HepG2 (cell line): ENCODE measurements at regions not wholly inside any gene's neighbourhood (a gene's known extent, or its start where the extent isn't known, plus 50 kb on each side); places are given as distances from the start of the nearest gene placed in this dataset.

Source experiments
- BRD4 ChIP-seq: sonication (generic); formaldehyde crosslinking; IDR thresholded peaks from 2 replicates; pipeline ENCODE4 v1.4.0; 2020; ENCODE audit warnings: missing genetic modification reagents
- CTCF ChIP-seq: sonication (generic); formaldehyde crosslinking; IDR thresholded peaks from 2 replicates; pipeline ENCODE4 v1.5.0; 2020; ENCODE audit warnings: mild to moderate bottlenecking, missing genetic modification reagents, moderate library complexity
- FOXA1 ChIP-seq, 2 experiments: fragments of 450-650 bp in 1 of 2; sonication (generic) in 1 of 2; formaldehyde crosslinking in 1 of 2; IDR thresholded peaks; 2 replicates each; pipeline versions ENCODE4 v1.4.0 to v1.6.1; 2016 to 2020; ENCODE audit warnings: missing genetic modification reagents in 1 of 2
- JUNB ChIP-seq: sonication (generic); formaldehyde crosslinking; IDR thresholded peaks from 2 replicates; pipeline ENCODE4 v1.8.0; 2022; ENCODE audit warnings: missing genetic modification reagents, mild to moderate bottlenecking, borderline replicate concordance
- MLXIP ChIP-seq: sonication (generic); formaldehyde crosslinking; IDR thresholded peaks from 2 replicates; pipeline ENCODE4 v1.9.0; 2021; ENCODE audit warnings: missing genetic modification reagents, borderline replicate concordance
- MZF1 ChIP-seq: sonication (generic); formaldehyde crosslinking; IDR thresholded peaks from 2 replicates; pipeline ENCODE4 v1.8.1; 2023; ENCODE audit warnings: mild to moderate bottlenecking, missing genetic modification reagents, borderline replicate concordance
- SIN3A ChIP-seq: IDR thresholded peaks from 2 replicates; pipeline ENCODE4 v1.6.1; 2011; ENCODE audit warnings: low read depth, mild to moderate bottlenecking, control low read depth, low read length, borderline replicate concordance
- ZNF251 ChIP-seq: sonication (generic); formaldehyde crosslinking; IDR thresholded peaks from 2 replicates; pipeline ENCODE4 v1.9.0; 2021; ENCODE audit warnings: mild to moderate bottlenecking, missing genetic modification reagents
- ZNF280B ChIP-seq: sonication (generic); formaldehyde crosslinking; IDR thresholded peaks from 2 replicates; pipeline ENCODE4 v1.5.0; 2020; ENCODE audit warnings: missing genetic modification reagents, mild to moderate bottlenecking, borderline replicate concordance
- ZNF572 ChIP-seq: sonication (generic); formaldehyde crosslinking; IDR thresholded peaks from 2 replicates; pipeline ENCODE4 v1.5.1; 2020; ENCODE audit warnings: mild to moderate bottlenecking, missing genetic modification reagents

- no peak for TF ChIP-seq ZNF280B (CRISPR knock-in tag)
- TF ChIP-seq MZF1 (CRISPR knock-in tag) = no peak
- TF ChIP-seq ZNF572 = no peak
- no peak for TF ChIP-seq JUNB (CRISPR knock-in tag)
- TF ChIP-seq MLXIP = no peak
- no peak for TF ChIP-seq SIN3A
- TF ChIP-seq BRD4 (CRISPR knock-in tag) = no peak
- TF ChIP-seq ZNF251 (CRISPR knock-in tag) = no peak
- TF ChIP-seq CTCF = no peak
- TF ChIP-seq FOXA1 (IDR thresholded peaks at IDR 0.05) = no peak
- no peak for TF ChIP-seq FOXA1 (CRISPR knock-in tag; IDR thresholded peaks at IDR 0.05)
Observed at GRCh38 chr1:221837896-221838295, 96.0 kb upstream of the DUSP10 start.
